NCI-H1105 treated with DMSO at 0.1 percent for 48 hours (cell line): ENCODE measurements at regions not wholly inside any gene's neighbourhood (a gene's known extent, or its start where the extent isn't known, plus 50 kb on each side); places are given as distances from the start of the nearest gene placed in this dataset.
"Not testable (repeated sequence)": the region's sequence is repeated elsewhere in the genome, so short reads cannot be mapped to it uniquely, and the experiment has no call there.

Experiments
- DNase-seq: peaks from one replicate; lab custom pipeline; 2025; lab: John Stamatoyannopoulos, UW

DNA sequence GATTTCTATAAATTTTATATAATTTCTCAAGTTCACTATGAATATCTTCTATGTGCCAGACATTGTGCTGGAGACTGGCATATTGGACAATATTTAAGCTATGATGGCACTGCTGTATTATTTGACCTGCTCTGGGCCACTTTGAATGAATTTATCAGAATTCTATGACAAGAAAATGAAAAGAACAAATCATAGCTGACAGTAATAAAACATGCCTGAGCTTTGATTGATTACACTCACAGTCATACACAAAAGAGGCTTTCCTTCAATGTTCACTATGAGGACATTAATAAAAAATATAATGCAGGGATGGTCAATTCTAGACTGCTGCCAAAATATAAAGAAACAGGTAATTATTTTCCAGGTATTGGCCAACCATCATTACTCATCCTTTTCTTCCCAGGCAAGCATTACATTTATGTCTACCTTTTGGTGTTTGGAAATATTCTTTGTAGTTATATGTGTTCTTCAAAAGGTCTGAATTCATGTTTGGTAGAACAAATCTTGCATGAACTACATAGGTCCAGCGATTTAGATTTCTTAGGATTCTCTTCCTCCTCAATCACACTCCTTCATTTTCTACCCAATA is 81.0 kb upstream of the ALCAM start:
- no peak for DNase-seq

DNA sequence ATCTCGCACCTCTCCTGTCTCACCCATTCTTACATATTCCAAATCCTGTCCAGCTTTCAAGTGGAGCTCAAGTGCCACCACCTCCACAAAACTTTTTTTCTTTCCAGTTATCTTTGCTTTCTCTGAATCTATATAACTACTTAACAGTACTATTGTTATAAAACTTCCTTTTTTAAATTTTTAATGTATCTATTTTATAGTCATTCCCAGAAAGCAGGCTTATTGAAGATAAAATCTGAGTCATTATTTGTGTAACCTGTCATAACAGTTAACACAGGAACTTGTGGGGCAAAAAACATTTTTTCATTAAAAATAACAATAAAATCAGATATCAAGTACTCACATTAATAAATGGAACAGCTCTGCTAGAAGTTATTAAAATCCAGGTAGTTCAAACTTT is 73.3 kb upstream of the ALCAM start:
- DNase-seq: no peak

DNA sequence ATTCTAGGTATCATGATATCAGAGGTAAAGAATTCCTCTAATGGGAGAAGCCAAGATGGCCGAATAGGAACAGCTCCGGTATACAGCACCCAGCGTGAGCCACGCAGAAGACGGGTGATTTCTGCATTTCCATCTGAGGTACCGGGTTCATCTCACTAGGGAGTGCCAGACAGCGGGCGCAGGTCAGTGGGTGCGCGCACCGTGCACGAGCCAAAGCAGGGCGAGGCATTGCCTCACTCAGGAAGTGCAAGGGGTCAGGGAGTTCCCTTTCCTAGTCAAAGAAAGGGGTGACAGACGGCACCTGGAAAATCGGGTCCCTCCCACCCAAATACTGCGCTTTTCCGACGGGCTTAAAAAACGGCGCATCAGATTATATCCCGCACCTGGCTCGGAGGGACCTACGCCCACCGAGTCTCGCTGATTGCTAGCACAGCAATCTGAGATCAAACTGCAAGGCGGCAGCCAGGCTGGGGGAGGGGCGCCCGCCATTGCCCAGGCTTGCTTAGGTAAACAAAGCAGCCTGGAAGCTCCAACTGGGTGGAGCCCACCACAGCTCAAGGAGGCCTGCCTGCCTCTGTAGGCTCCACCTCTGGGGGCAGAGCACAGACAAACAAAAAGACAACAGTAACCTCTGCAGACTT is 70.4 kb upstream of the ALCAM start:
- not testable (repeated sequence) for DNase-seq

GRCh38 chr3:105304487-105304886 is 62.2 kb upstream of the ALCAM start:
- DNase-seq: no peak

- no peak for DNase-seq
Observed at GRCh38 chr3:105315144-105315543, 51.6 kb upstream of the ALCAM start.

DNA sequence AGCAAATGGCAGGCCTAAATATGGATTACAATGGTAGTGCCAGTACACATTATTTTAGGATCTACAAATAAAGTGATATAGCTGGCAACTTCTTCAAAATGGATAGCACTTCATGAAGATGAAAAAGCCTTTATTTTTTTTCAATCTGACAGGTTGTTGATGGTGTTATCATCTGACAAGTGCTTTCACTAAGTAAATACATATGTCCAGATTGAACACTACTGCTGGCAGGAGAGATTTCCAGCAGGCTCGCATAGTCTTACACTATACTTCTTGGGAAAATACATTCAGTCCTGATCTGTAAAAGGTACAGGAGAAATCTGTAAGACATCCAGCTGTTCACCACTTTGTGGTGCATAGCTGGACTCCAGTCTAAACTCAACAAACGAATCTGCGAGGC is 50.9 kb upstream of the ALCAM start:
- no peak for DNase-seq

GRCh38 chr3:105316331-105316730 is 50.4 kb upstream of the ALCAM start:
- no peak for DNase-seq
